Tibial nerve (tissue), 4 donors: ENCODE measurements at regions not wholly inside any gene's neighbourhood (a gene's known extent, or its start where the extent isn't known, plus 50 kb on each side); places are given as distances from the start of the nearest gene placed in this dataset.

ENCODE experiments used
- EP300 ChIP-seq, 2 donors: sonication (generic); formaldehyde crosslinking; IDR thresholded peaks; one replicate each; pipeline ENCODE4 v1.6.1; 2017; ENCODE audit warnings: antibody characterized with exemption in 2 of 2, mild to moderate bottlenecking in 1 of 2
- POLR2A ChIP-seq, 2 donors: fragments of 450-650 bp; IDR thresholded peaks; one replicate each; pipeline ENCODE4 v1.6.1; 2017; ENCODE audit warnings: antibody characterized with exemption in 2 of 2, mild to moderate bottlenecking in 2 of 2, moderate library complexity in 2 of 2
- TF ChIP-seq, protein P1 (sequence below), 5 experiments: fragments of 200-600 bp in 3 of 5; fragments of 450-650 bp in 2 of 5; sonication (generic) in 3 of 5; IDR thresholded peaks; one replicate each; pipeline ENCODE4 v1.5.1; 2016 to 2019; ENCODE audit warnings: antibody characterized with exemption in 5 of 5, mild to moderate bottlenecking in 3 of 5, moderate library complexity in 2 of 5

GRCh38 chr2:116833052-116833451 lies 981.4 kb upstream of the DDX18 start:
- TF ChIP-seq, protein P1, sequence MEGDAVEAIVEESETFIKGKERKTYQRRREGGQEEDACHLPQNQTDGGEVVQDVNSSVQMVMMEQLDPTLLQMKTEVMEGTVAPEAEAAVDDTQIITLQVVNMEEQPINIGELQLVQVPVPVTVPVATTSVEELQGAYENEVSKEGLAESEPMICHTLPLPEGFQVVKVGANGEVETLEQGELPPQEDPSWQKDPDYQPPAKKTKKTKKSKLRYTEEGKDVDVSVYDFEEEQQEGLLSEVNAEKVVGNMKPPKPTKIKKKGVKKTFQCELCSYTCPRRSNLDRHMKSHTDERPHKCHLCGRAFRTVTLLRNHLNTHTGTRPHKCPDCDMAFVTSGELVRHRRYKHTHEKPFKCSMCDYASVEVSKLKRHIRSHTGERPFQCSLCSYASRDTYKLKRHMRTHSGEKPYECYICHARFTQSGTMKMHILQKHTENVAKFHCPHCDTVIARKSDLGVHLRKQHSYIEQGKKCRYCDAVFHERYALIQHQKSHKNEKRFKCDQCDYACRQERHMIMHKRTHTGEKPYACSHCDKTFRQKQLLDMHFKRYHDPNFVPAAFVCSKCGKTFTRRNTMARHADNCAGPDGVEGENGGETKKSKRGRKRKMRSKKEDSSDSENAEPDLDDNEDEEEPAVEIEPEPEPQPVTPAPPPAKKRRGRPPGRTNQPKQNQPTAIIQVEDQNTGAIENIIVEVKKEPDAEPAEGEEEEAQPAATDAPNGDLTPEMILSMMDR (IDR thresholded peaks at IDR 0.05), result no peak
- no peak for TF ChIP-seq POLR2A (IDR thresholded peaks at IDR 0.05)
- no peak for TF ChIP-seq EP300 (IDR thresholded peaks at IDR 0.05)
